KOPT-K1 (cell line): ENCODE measurements at regions not wholly inside any gene's neighbourhood (a gene's known extent, or its start where the extent isn't known, plus 50 kb on each side); places are given as distances from the start of the nearest gene placed in this dataset.
A peak's percentile ranks its signal among the peaks of the same experiment; 100 is the strongest.
"Not testable (repeated sequence)": the region's sequence is repeated elsewhere in the genome, so short reads cannot be mapped to it uniquely, and the experiment has no call there.

Experiments used
- H3K27ac ChIP-seq: fragments of 200-600 bp; sonication (generic); 2 replicates; pipeline ENCODE4 v1.5.1; 2016; ENCODE audit warnings: antibody characterized with exemption, mild to moderate bottlenecking, low read depth, low read length; ENCODE audit not compliant: poor library complexity, severe bottlenecking
- H3K36me3 ChIP-seq: fragments of 200-600 bp; sonication (generic); 2 replicates; pipeline ENCODE4 v1.5.1; 2017; ENCODE audit warnings: antibody characterized with exemption, mild to moderate bottlenecking, low read length, moderate library complexity; ENCODE audit not compliant: insufficient read depth
- H3K9me3 ChIP-seq: fragments of 200-600 bp; sonication (generic); 2 replicates; pipeline ENCODE4 v1.5.1; 2017; ENCODE audit warnings: antibody characterized with exemption, low read length, mild to moderate bottlenecking; ENCODE audit not compliant: insufficient read depth, poor library complexity, severe bottlenecking

DNA sequence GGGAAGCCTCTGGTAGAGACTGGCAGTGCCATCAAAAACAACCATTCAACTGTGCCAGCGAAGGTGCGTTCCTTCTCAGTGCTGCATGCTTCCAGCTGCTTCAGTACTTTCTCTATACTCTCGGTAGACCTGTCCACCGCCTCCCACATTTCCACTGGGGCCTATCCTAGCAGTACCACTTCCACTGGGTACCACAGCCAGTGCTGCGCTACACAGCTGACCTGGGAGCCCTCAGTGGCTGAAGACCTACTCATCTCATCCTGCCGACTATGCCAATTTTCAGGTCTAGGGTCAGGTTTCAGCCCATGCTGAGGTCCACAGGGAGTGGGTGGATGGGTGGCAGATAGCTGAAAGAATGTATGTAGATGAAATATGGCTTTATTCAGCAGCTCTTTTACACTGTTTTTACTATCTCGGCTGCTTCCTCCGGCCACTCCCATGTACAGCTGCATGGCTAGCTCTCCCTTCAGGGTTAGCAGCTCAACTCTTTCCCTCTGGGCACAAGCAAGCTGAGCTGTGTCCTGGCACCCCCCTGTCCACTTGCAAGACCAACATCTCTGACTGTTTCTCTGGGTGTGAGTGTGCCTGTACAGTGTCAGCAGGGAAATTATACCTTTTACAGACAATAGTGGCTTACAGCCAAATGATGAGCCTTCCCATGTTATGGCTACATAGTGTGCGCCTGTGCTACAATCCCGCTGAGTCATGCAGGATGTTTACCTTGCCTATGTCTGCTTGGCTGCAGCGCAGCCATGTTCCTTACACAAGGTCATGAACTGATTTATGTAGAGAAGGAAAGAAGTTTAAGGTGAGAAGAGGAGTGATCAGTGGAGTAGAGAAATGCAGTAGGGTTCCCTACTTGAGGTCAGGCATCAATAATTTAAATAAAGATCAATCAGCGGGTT is 125.7 kb upstream of the DDHD1 start:
- Histone ChIP-seq H3K27ac (no peak overlapping the region), H3K9me3 (peaks cover 70% of the 10 kb centered on the region)

DNA sequence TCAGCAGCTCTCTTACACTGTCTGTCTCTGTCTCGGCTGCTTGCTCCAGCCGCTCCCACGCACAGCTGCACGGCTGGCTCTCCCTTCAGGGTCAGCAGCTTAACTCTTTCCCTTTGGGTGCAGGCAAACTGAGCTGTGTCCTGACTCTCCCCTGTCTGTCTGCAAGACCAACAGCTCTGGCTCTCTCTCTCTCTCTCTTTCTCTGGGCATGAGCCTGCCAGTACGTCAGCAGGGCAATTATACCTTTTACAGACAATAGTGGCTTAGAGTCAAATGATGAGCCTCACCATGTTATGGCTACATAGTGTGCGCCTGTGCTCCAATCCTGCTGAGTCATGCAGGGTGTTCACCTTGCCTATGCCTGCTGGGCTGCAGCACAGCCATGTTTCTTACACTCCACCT is 120.5 kb upstream of the DDHD1 start:
- Histone ChIP-seq H3K27ac (no peak overlapping the region), H3K36me3 (peaks cover 52% of the 10 kb centered on the region), H3K9me3 (peaks cover 72% of the 10 kb centered on the region)

More for the DNA sequence above, 125.7 kb upstream of the DDHD1 start:
- H3K36me3 ChIP-seq, result peaks cover 53% of the 10 kb centered on the region

DNA sequence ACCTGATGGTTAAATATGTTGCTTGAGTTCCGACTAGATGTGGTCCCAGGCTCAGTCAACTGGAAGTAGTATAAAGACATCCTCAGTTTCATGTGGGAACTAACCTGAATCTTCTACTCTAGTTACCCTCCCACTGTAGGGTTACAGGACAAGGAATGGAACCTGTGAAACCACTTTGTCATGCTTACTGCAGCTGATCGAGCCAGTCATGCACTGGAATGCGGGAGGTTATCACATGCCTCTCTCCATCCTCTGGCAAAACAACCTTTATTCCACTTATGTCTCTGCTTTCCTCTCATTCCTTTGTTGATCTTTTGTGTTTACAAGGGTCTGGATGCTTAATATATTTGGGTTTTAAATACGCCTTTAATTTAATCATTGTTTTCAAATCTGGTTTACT is 111.9 kb upstream of the DDHD1 start:
- H3K36me3 ChIP-seq, result peaks cover 16% of the 10 kb centered on the region
- no peak overlapping the region for H3K27ac ChIP-seq
- peaks cover 61% of the 10 kb centered on the region for H3K9me3 ChIP-seq

DNA sequence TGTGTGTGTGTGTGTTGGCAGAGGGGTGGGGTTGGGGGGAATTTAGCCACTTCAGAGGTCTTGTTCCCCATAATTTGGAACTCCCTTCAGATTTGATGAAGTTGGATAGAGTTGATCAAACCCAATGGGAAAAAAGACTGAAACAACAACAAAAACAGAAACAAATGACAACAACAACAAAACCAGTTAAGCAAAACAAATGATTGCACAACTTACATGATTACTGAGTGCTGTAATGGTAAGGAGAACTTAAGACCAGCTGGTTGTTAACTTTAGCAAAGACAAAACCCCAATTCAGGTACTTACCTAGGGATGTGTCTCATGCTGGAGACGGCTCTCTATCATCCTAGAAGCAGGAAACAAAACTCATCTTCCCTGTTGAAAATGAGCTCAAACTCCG is 107.8 kb upstream of the DDHD1 start:
- Histone ChIP-seq H3K36me3 (peaks cover 24% of the 10 kb centered on the region), H3K27ac (no peak overlapping the region), H3K9me3 (peaks cover 94% of the 10 kb centered on the region)

DNA sequence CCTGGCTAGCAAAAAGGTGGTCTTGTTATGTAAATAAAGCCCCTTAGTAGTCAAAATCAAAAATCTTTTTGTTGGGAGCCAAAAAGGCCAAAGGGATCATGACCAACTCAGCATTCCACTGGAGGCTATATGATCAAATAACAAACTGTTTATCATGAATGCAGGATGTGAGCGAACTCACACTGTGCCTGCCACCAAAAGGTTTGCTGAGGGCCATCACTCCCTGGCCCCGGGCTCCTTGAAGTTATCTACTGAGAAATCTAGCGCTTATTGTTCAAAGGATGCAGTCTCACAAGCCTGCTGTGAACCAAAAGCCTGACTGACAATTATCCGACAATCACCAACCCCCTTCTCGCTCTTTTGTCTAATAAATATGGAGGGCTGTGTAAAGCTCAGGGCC is 107.2 kb upstream of the DDHD1 start:
- H3K36me3 ChIP-seq, result peaks cover 30% of the 10 kb centered on the region
- H3K9me3 ChIP-seq, result peaks cover 94% of the 10 kb centered on the region
- H3K27ac ChIP-seq, result no peak overlapping the region

DNA sequence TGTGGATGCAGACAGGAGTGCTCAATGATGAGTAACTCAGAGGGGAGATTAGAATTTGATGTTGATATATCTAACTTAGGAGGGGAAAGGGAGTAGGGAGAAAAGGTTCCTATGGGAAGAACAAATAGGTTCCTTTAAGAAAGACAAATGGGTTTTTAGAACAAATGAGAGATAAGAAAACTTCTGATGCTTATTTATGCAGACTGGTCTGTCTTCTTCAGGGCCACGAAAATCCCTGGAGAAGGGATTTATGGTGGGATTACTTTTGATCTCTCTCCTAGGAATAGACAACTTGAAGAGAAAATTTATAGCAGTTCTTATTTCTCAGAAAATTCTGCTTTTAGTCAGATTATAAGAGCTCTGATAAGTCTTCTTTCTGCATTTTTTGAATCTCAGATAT is 99.0 kb upstream of the DDHD1 start:
- peaks cover 26% of the 10 kb centered on the region for H3K36me3 ChIP-seq
- no peak overlapping the region for H3K27ac ChIP-seq
- H3K9me3 ChIP-seq, result peaks cover 70% of the 10 kb centered on the region

DNA sequence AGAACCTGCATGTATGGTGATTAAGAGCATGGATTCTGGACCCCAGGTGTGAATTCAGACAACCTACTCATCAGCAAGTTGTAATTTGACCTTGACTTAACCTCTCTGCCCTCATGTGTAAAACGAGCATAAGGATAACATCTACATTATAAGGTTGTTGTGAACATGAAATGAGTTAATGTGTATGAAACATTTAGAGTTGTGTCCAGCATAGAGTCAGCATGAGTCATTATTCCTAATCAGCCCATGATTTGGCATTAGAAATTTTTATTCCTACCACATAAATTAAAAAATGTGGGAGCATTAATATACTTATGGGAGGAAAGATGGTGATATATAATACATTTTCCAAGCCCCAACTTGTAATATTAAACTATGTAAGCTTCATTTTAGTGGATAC is 95.9 kb upstream of the DDHD1 start:
- Histone ChIP-seq H3K36me3 (peaks cover 31% of the 10 kb centered on the region), H3K27ac (no peak overlapping the region), H3K9me3 (peaks cover 69% of the 10 kb centered on the region)

DNA sequence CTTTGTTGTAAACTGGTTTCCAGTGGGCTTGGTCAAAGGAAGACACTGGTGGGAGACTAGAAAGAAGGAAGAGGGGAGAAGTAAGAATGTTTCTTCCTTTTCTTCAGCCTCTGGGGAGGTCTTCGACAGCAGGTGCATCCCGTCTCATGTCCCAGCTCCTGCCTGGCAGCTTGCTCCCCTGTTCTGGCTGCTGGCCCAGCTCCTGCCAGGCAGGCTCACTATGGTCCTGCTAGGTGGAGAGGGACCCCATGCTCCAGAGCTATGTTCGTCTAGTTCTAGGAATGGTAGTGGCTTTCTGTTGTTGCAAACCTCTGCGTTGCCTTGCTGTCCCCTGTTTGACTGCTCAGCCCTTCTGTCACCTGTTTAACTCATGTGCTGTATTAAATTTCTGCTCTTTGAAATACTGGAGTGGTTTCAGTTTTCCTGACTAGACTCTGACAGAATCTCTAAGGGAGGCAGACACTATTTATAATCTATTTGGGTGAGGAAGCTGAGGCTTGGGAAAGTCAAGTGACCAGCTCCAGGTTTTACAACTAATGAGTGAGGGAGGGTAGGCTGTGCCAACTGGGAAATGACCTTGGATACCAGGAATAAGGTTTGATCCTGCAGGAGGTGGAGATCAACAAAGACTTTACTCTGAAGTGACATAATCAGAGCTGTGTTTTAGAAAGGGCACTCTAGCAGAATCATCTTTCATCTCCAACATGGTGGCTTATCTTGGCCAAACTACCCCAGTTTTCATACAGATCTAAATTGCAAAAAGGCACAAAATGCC is 94.7 kb upstream of the DDHD1 start:
- H3K9me3 ChIP-seq, result peaks cover 68% of the 10 kb centered on the region
- no peak overlapping the region for H3K27ac ChIP-seq
- H3K36me3 ChIP-seq, result peaks cover 40% of the 10 kb centered on the region

DNA sequence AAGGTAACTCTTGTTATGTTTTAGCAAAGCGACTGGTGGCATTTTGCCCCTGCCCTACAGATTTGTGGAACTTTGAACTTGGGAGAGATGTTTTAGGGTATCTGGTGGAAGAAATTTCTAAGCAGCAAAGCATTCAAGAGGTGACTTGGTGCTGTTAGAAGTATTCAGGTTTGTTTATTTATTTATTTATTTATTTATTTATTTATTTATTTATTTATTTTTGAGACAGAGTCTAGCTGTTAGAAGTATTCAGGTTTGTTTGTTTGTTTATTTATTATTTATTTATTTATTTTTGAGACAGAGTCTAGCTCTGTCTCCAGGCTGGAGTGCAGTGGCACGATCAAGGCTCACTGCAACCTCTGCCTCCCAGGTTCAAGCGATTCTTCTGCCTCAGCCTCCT is 89.8 kb upstream of the DDHD1 start:
- not testable (repeated sequence) for H3K27ac ChIP-seq
- H3K9me3 ChIP-seq, result peaks cover 78% of the 10 kb centered on the region
- peaks cover 57% of the 10 kb centered on the region for H3K36me3 ChIP-seq

DNA sequence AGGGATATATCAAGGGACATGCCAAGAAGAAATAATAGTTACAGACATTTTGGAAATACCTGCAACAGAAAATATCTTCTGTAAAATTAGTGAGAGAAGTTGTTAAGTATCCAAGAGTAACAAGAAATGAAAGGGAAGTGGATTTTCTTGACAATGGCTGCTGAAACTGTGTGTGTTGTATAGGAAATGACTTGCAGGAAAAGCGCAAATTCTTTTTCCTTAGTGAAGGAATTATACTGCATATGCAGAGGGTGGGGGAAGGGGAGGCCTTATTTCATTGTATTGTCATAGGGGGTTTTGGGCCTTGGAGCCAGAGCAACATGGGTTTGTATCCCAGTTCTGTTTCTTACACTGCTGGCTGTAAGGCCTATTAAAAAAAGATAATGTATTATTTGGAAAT is 84.4 kb upstream of the DDHD1 start:
- H3K36me3 ChIP-seq, result peaks cover 37% of the 10 kb centered on the region
- H3K27ac ChIP-seq, result no peak overlapping the region
- peaks cover 44% of the 10 kb centered on the region for H3K9me3 ChIP-seq

DNA sequence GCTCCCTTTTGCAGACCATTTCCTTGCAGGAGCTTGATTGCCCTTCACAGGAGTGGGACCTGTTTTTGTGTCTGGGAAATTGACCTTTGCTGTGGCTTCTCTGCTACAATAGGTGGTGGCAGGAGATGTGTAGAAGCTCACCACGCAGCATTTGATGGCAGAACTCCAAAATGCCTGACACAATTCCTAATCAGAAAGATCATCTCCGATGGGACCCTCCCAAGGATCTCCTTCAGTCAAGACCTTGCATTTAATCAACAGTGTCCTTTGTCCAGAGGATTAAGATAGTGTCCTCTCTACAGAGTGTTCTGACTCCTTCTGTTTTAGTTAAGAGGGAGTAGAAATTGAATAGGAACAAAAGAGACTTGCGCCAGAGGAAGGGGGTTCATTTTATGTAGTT is 83.6 kb upstream of the DDHD1 start:
- peaks cover 29% of the 10 kb centered on the region for H3K36me3 ChIP-seq
- no peak overlapping the region for H3K27ac ChIP-seq
- peaks cover 38% of the 10 kb centered on the region for H3K9me3 ChIP-seq

DNA sequence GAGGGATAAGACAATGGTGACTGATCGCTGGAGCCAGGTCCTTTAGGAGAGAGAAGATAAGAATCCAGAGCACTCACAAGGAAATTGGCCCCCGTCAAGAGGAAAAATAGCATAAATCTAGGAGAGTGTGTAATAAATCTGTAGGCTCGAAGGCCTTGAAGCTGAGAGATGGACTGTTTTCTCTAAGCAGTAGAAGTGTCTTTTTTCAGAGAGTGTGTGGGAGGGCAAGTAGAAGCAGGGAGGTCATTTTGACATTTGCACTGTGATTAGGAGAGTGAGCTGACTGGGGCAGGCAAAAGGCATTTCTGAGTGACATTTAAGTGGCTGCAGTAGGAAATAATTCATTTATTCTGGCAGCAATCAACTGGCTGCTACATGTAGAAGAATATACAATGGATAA is 78.0 kb upstream of the DDHD1 start:
- peak overlapping the region; percentile 16 for H3K27ac ChIP-seq
- H3K9me3 ChIP-seq, result peaks cover 24% of the 10 kb centered on the region
- H3K36me3 ChIP-seq, result no peaks in the 10 kb centered on the region

DNA sequence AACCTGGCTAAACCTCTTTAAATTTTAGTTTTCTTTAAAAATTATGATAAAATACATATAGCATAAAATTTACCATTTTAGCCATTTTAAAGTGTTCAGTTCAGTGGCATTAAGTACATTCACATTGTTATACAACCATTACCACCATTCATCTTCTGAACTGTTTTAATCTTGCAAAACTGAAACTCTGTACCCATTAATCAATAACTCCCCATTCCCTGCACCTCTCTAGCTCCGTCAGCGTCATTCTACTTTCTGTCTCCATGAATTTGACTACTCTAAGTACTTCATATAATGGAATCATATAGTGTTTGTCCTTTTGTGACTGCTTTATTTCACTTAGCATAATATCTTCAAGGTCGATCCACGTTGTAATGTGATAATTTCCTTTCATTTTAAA is 75.8 kb upstream of the DDHD1 start:
- peaks cover 17% of the 10 kb centered on the region for H3K36me3 ChIP-seq
- H3K9me3 ChIP-seq, result peaks cover 43% of the 10 kb centered on the region
- H3K27ac ChIP-seq, result peak overlapping the region; percentile 99

DNA sequence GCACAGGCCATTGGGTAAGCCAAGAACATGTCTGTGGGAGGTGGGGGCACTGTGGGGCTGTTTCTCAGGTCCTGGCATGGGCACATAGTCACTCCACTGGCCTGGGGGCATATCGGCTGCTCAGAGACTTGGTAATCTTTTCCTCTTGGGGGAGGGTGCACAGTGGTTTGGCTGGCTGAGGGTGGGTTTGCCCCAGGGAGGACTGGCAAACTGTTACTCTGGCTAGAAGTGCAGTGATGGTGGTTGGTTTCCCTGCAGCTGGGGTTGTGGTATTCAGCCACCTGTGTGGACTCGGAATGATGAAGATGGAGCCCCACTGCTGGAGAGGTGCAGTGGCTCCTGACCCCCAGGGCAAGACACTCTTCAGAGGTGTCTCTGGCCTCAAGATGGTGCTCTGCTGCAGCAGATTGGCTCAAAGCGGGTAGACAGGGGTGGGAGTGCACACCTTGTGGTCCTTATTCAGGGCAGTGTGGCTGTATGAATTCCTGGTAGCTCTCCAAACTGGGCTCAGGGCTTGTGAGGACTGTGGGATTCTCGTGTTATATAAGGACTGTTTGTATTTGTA is 74.1 kb upstream of the DDHD1 start:
- peak overlapping the region; percentile 99 for H3K27ac ChIP-seq
- peaks cover 23% of the 10 kb centered on the region for H3K36me3 ChIP-seq
- H3K9me3 ChIP-seq, result peaks cover 46% of the 10 kb centered on the region

DNA sequence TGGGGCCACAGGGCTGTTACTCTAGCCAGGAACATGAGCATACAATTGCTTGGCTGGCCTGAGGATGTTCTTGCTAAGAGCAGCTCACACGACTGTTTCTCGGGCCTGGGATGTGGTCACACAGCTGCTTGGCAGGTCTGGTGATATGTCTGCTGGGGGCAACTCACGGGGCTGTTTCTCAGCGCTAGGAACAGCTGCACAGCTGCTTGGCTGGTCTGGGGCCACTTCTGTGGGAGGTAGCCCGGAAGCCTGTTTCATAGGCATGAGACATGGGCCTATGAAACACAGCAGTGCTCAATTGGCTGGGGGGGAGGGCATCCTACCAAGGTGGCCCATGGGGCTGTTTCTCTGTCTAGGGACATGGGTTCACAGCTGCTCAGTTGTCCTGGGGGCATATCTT is 73.4 kb upstream of the DDHD1 start:
- H3K27ac ChIP-seq, result peak overlapping the region; percentile 99
- peaks cover 23% of the 10 kb centered on the region for H3K36me3 ChIP-seq
- H3K9me3 ChIP-seq, result peaks cover 51% of the 10 kb centered on the region
